ENCODE measurements at regions not wholly inside any gene's neighbourhood (a gene's known extent, or its start where the extent isn't known, plus 50 kb on each side); places are given as distances from the start of the nearest gene placed in this dataset.
"Not testable (repeated sequence)": the region's sequence is repeated elsewhere in the genome, so short reads cannot be mapped to it uniquely, and the experiment has no call there.

- DNase-seq, result no peak
Observed at GRCh38 chr2:134035605-134036370, 218.1 kb upstream of the MGAT5 start.

- no peak for DNase-seq
Observed at GRCh38 chr2:134039912-134040581, 213.8 kb upstream of the MGAT5 start.

GRCh38 chr2:134040626-134041172, 213.2 kb upstream of the MGAT5 start:
- not testable (repeated sequence) for DNase-seq

GRCh38 chr2:134041877-134042276, 212.0 kb upstream of the MGAT5 start:
- DNase-seq, result no peak

GRCh38 chr2:134043028-134043427, 210.8 kb upstream of the MGAT5 start:
- not testable (repeated sequence) for DNase-seq

GRCh38 chr2:134052173-134052572, 201.7 kb upstream of the MGAT5 start:
- no peak for DNase-seq

GRCh38 chr2:134056173-134056572, 197.7 kb upstream of the MGAT5 start:
- no peak for DNase-seq

- not testable (repeated sequence) for DNase-seq
Observed at GRCh38 chr2:134061066-134061465, 192.8 kb upstream of the MGAT5 start.

- DNase-seq, result not testable (repeated sequence)
Observed at GRCh38 chr2:134062235-134062634, 191.6 kb upstream of the MGAT5 start.

- DNase-seq, result not testable (repeated sequence)
Observed at GRCh38 chr2:134063916-134064315, 190.0 kb upstream of the MGAT5 start.

GRCh38 chr2:134070281-134070741, 183.6 kb upstream of the MGAT5 start:
- DNase-seq, result no peak

GRCh38 chr2:134072341-134072740, 181.5 kb upstream of the MGAT5 start:
- no peak for DNase-seq

GRCh38 chr2:134073023-134073422, 180.8 kb upstream of the MGAT5 start:
- no peak for DNase-seq

- no peak for DNase-seq
Observed at GRCh38 chr2:134074619-134075018, 179.3 kb upstream of the MGAT5 start.

- DNase-seq, result no peak
Observed at GRCh38 chr2:134075204-134075603, 178.7 kb upstream of the MGAT5 start.

GRCh38 chr2:134078354-134078753, 175.5 kb upstream of the MGAT5 start:
- DNase-seq, result no peak

GRCh38 chr2:134079373-134079772, 174.5 kb upstream of the MGAT5 start:
- no peak for DNase-seq

- DNase-seq, result no peak
Observed at GRCh38 chr2:134080386-134081089, 173.3 kb upstream of the MGAT5 start.

GRCh38 chr2:134081238-134081938, 172.5 kb upstream of the MGAT5 start:
- DNase-seq, result no peak

- no peak for DNase-seq
Observed at GRCh38 chr2:134083548-134083947, 170.3 kb upstream of the MGAT5 start.

GRCh38 chr2:134086594-134087219, 167.2 kb upstream of the MGAT5 start:
- DNase-seq, result no peak

- DNase-seq, result no peak
Observed at GRCh38 chr2:134087371-134087921, 166.4 kb upstream of the MGAT5 start.
